Transverse colon (tissue), 4 donors: ENCODE measurements at regions not wholly inside any gene's neighbourhood (a gene's known extent, or its start where the extent isn't known, plus 50 kb on each side); places are given as distances from the start of the nearest gene placed in this dataset.

Source experiments
- CTCF ChIP-seq, 5 experiments: fragments of 200-600 bp in 3 of 5; fragments of 450-650 bp in 2 of 5; sonication (generic) in 3 of 5; IDR thresholded peaks; 1 replicate in 2 of 5; 2 replicates in 3 of 5; pipeline ENCODE4 v1.5.1; 2016 to 2017; ENCODE audit warnings: antibody characterized with exemption in 5 of 5, inconsistent platforms in 3 of 5, mild to moderate bottlenecking in 2 of 5, moderate library complexity in 1 of 5
- POLR2A ChIP-seq: fragments of 450-650 bp; IDR thresholded peaks from one replicate; pipeline ENCODE4 v1.6.1; 2016; ENCODE audit warnings: antibody characterized with exemption, mild to moderate bottlenecking, moderate library complexity
- POLR2AphosphoS5 ChIP-seq, 3 donors: sonication (generic); formaldehyde crosslinking; IDR thresholded peaks; one replicate each; pipeline ENCODE4 v1.6.1; 2016; ENCODE audit warnings: antibody characterized with exemption in 3 of 3

DNA sequence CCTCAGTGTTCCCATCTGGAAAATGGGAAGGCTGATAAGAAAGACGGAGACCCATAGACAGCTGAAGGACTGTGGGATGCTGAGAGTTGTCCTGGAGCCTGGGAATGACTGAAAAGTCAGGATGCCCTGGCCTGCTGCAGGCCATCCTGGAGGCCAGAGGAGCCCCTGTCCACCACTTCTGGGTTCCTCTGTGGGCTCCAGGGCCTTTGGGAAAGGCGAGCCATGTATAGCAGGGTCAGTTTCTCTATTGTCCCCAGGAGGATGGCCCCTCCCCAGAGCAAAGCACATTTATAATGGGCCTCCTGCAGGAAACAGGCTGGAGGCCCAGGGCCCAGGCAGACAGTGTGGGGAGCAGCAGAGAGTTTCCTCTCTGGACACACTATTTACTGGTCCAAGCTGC is 471.4 kb upstream of the MGMT start:
- no peak for TF ChIP-seq CTCF (IDR thresholded peaks at IDR 0.05)
- TF ChIP-seq POLR2AphosphoS5 (IDR thresholded peaks at IDR 0.05), result no peak
- no peak for TF ChIP-seq POLR2A
